Left lung (tissue), 4 donors: ENCODE measurements at regions not wholly inside any gene's neighbourhood (a gene's known extent, or its start where the extent isn't known, plus 50 kb on each side); places are given as distances from the start of the nearest gene placed in this dataset.

Source experiments
- ATAC-seq: fragments of 200-7000 bp; cut with Tn5 transposase; one replicate; pipeline ENCODE4 v1.9.1; 2020; ENCODE audit warnings: moderate library complexity
- DNase-seq, 4 donors: peaks; one replicate each; pipeline ENCODE4 v3.0.0-alpha.2; 2013 to 2020
- H3K27ac ChIP-seq, 2 donors: fragments of 200-600 bp; sonication (generic) in 1 of 2; one replicate each; pipeline versions ENCODE4 v1.5.0 to v1.8.0; 2020 to 2021
- H3K27me3 ChIP-seq, 2 donors: fragments of 200-600 bp; sonication (generic) in 1 of 2; one replicate each; pipeline versions ENCODE4 v1.5.0 to v1.8.0; 2020 to 2021
- H3K36me3 ChIP-seq, 2 donors: fragments of 200-600 bp; sonication (generic) in 1 of 2; one replicate each; pipeline versions ENCODE4 v1.5.0 to v1.8.0; 2020 to 2021
- H3K4me1 ChIP-seq, 2 donors: fragments of 200-600 bp; one replicate each; pipeline ENCODE4 v1.8.0; 2021
- H3K4me3 ChIP-seq, 2 donors: fragments of 200-600 bp; sonication (generic) in 1 of 2; one replicate each; pipeline versions ENCODE4 v1.5.0 to v1.8.0; 2020 to 2021; ENCODE audit warnings: mild to moderate bottlenecking in 1 of 2
- H3K9me3 ChIP-seq, 2 donors: fragments of 200-600 bp; sonication (generic) in 1 of 2; one replicate each; pipeline versions ENCODE4 v1.5.0 to v1.8.0; 2020 to 2021
- intact Hi-C, 2 donors: fragments of 100-400 bp; cut with DNase I; formaldehyde crosslinking; loops; one replicate each; pipeline versions ENCODE4 v1.11.2 to v1.14.2; 2022
- TF ChIP-seq, protein P1 (sequence below), 2 donors: fragments of 200-600 bp; sonication (generic) in 1 of 2; IDR thresholded peaks; one replicate each; pipeline versions ENCODE4 v1.5.0 to v1.8.0; 2021; ENCODE audit warnings: antibody characterized with exemption in 2 of 2
- donor health status: DM: no; HTN: yes; CAD: no.
- donor health status: DM: no; HTN: no; CAD: no.

DNA sequence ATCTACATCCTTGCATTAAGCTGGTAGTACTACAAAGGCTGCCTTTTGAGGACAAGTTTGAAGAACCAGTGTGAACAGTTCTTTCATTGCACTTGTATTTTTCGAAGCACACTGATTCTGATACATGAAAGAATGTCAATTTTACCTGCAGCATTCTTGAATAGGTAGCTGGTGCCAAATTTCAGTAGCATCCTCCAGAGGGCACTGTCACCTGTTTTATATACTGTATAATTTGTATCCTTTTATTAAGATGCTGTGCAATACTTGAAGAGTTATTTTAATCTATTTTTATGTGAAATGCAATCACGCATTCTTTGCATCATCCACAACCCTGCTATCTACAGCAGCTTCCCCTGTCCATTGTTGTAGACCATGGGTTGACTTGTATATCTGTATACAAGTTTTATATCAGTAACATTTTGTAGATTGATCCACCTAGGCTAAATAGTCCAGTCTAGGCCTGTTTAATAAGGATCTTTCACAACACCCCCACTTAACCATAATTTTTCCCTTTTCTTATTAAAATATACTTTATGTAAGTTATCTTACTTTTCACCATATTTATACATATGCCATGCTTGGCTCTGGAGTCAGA, 325.7 kb downstream of the PCDH7 start:
- DNase-seq, result peak in 1 of 4 donors; percentile 13
- intact Hi-C loops, result no loop called here
- peak; percentile 73 for ATAC-seq
- Histone ChIP-seq H3K36me3 (no peaks in the 10 kb centered on the region), H3K4me1 (no peaks in the 10 kb centered on the region), H3K27ac (no peak overlapping the region), H3K9me3 (no peaks in the 10 kb centered on the region), H3K4me3 (no peak overlapping the region), H3K27me3 (no peaks in the 10 kb centered on the region)
- TF ChIP-seq, protein P1, sequence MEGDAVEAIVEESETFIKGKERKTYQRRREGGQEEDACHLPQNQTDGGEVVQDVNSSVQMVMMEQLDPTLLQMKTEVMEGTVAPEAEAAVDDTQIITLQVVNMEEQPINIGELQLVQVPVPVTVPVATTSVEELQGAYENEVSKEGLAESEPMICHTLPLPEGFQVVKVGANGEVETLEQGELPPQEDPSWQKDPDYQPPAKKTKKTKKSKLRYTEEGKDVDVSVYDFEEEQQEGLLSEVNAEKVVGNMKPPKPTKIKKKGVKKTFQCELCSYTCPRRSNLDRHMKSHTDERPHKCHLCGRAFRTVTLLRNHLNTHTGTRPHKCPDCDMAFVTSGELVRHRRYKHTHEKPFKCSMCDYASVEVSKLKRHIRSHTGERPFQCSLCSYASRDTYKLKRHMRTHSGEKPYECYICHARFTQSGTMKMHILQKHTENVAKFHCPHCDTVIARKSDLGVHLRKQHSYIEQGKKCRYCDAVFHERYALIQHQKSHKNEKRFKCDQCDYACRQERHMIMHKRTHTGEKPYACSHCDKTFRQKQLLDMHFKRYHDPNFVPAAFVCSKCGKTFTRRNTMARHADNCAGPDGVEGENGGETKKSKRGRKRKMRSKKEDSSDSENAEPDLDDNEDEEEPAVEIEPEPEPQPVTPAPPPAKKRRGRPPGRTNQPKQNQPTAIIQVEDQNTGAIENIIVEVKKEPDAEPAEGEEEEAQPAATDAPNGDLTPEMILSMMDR (IDR thresholded peaks at IDR 0.05), result no peak

DNA sequence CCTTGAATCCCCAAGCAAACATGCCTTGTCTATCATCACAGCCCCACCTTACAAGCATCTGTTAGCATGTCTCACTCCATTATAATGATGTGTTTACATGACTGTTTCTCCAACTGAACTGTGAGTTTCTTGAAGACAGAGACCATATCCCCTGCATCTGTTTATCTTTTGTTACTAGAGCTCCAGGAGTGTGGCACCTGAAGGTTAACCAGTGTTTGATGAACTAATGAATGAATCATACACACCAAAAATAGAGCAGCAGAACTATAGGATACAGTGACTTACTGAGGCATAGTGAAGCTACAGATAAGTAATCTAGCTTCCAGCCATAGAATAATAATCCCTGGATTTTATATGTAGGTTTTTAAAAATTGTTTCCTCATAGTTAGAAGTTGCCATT, 331.0 kb downstream of the PCDH7 start:
- intact Hi-C loops, result no loop called here
- Histone ChIP-seq H3K4me3 (no peak overlapping the region), H3K9me3 (no peaks in the 10 kb centered on the region), H3K27ac (no peak overlapping the region), H3K4me1 (no peaks in the 10 kb centered on the region), H3K27me3 (no peaks in the 10 kb centered on the region), H3K36me3 (no peaks in the 10 kb centered on the region)
- TF ChIP-seq, protein P1 (IDR thresholded peaks at IDR 0.05), result no peak
- DNase-seq (no peak), ATAC-seq (no peak)

DNA sequence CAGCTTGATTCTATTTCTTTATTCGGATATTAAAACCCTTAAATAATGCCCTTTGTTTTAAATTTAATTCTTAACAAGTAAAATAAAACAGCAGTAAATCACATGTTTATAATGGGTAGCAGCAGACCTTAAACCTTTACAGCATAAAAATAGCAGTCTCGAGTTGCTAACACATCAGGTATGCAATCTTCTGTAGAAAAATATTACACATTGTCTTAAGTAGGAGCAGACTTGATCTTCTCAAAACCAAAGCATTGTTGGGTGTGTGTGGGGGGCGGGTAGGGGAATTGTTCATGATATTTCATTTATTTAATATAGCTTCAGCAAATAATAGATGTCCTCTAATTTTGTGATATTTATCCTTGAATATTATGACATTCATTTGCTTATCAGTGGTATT, 331.4 kb downstream of the PCDH7 start:
- no peaks in the 10 kb centered on the region for H3K36me3 ChIP-seq
- intact Hi-C loops, result no loop called here
- H3K9me3 ChIP-seq, result no peaks in the 10 kb centered on the region
- no peaks in the 10 kb centered on the region for H3K27me3 ChIP-seq
- no peak overlapping the region for H3K4me3 ChIP-seq
- no peak for ATAC-seq
- no peak overlapping the region for H3K27ac ChIP-seq
- no peak for DNase-seq
- TF ChIP-seq, protein P1 (IDR thresholded peaks at IDR 0.05), result no peak
- H3K4me1 ChIP-seq, result no peaks in the 10 kb centered on the region

DNA sequence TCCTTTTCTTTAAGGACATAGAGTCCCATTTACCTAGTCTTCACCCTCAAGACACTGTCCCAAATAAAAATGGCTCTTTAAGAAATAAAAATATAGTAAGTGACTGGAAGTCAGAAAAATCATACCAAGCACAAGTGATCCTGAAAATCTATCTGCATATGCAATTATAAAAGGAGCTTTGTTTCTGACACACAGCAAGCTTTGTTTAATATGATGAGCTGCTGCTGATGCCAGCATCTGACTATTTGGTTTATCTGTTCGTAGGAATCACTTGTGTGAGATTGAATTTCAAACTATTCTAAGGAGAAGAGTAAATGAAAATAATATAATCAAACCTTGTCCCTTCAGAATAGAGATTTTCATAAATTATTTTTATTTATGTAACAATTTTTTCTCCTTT, 332.4 kb downstream of the PCDH7 start:
- no peaks in the 10 kb centered on the region for H3K4me1 ChIP-seq
- no peak for DNase-seq
- TF ChIP-seq, protein P1 (IDR thresholded peaks at IDR 0.05), result no peak
- H3K36me3 ChIP-seq, result no peaks in the 10 kb centered on the region
- no peaks in the 10 kb centered on the region for H3K27me3 ChIP-seq
- H3K27ac ChIP-seq, result no peak overlapping the region
- ATAC-seq, result no peak
- intact Hi-C loops, result no loop called here
- no peak overlapping the region for H3K4me3 ChIP-seq
- no peaks in the 10 kb centered on the region for H3K9me3 ChIP-seq

DNA sequence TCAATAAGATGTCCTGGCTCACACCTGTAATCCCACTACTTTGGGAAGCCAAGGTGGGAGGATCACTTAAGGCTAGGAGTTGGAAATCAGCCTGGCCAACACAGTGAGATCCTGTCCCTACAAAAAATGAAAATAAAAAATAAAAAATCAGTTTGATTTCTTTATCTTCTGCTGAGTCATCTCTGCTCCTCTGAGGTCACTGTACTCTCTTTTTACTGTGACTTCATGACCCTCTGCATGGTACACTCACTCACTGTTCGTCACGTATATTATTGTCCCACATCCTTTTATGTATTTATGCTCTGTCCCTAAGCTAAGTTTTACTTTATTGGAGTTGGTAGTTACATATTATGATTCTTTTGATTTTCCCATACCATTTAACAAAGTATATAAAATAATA, 333.3 kb downstream of the PCDH7 start:
- intact Hi-C loops, result no loop called here
- H3K4me1 ChIP-seq, result no peaks in the 10 kb centered on the region
- no peaks in the 10 kb centered on the region for H3K9me3 ChIP-seq
- H3K27me3 ChIP-seq, result no peaks in the 10 kb centered on the region
- TF ChIP-seq, protein P1 (IDR thresholded peaks at IDR 0.05), result no peak
- no peak for DNase-seq
- no peak overlapping the region for H3K4me3 ChIP-seq
- no peaks in the 10 kb centered on the region for H3K36me3 ChIP-seq
- no peak for ATAC-seq
- H3K27ac ChIP-seq, result no peak overlapping the region
